Hematopoietic multipotent progenitor cell treated with erythropoietin and hydrocortisone succinate and interleukin-3 and kit ligand, for 4 days (in vitro differentiated cells): ENCODE measurements at regions not wholly inside any gene's neighbourhood (a gene's known extent, or its start where the extent isn't known, plus 50 kb on each side); places are given as distances from the start of the nearest gene placed in this dataset.
"Not testable (repeated sequence)": the region's sequence is repeated elsewhere in the genome, so short reads cannot be mapped to it uniquely, and the experiment has no call there.

Source experiments
- DNase-seq: peaks from one replicate; pipeline ENCODE4 v3.0.0-alpha.2; 2015

DNA sequence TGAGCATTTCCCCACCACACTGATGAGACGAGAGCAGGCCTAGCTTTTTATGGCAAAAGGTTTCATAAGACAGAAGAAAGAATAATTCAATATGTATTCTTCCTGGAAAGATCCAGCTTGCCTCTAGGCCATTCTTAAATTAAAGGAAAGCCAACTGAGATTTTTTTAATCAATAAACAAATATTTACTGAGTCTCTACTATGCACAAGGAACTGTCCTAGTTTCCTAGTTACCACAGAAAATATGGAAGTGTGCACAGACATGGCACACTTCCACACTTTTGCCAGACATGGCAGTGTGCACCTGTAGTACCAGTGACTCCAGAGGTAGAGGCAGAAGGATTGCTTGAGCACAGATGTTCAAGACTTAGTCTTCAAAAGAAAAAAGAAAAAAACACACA lies 281.0 kb downstream of the CETN3 start:
- DNase-seq: no peak

DNA sequence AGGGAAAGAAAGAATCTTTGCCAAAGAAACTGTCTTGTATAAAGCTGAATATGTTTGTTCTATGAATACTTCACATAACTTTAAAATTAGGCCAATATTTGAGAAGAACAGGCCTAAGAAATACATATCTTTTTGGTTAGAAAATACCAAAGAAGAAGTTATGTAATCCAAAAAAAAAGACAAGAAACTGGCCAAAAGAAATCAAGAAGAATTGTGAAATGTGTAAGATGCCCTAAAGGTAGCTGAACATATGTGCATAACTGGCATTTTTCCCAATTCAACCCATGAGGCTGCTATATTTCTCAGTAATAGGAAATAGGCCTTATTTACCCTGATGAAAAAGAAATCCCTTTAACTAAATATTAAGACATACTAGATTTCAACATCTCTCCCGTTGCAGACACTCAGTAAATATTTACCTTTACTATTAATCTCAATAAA lies 290.0 kb downstream of the CETN3 start:
- DNase-seq: no peak

DNA sequence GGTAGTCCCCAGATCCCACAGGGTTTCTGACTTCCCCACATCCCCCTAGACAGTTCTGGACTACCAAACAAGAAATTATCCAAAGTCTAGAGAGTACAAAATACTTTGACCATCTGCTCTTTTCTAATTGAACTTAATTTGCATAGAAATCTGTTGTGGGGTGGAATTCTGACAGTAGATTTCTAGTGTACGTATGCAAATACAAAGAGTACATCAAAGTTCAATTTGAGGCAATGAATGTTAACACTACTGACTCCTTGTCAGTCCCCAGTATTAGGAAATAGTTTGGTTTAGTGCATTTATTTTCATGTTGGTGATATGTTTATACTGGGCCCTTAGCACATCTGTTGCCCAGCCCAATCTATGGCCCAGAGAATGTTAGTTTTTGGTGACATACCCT lies 292.6 kb downstream of the CETN3 start:
- no peak for DNase-seq

DNA sequence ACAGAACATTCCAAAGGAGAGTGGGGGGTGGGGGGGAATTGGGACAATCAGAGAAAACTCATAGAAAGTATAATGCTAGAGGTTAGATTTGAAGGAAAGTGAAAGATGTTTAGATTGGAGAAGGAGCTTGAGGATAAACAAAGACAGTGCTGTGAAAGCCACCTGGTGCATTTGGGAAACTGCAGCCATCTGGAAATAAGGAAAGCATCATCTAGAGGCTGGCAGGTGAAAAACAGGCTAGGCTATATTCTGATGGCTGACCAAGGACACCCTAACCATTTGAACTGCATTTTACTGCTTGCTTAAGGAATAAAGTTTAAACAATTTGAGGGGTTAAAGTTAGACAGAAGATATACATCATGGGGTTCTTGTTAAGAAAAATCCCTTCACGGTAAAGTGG lies 296.4 kb downstream of the CETN3 start:
- DNase-seq: no peak

DNA sequence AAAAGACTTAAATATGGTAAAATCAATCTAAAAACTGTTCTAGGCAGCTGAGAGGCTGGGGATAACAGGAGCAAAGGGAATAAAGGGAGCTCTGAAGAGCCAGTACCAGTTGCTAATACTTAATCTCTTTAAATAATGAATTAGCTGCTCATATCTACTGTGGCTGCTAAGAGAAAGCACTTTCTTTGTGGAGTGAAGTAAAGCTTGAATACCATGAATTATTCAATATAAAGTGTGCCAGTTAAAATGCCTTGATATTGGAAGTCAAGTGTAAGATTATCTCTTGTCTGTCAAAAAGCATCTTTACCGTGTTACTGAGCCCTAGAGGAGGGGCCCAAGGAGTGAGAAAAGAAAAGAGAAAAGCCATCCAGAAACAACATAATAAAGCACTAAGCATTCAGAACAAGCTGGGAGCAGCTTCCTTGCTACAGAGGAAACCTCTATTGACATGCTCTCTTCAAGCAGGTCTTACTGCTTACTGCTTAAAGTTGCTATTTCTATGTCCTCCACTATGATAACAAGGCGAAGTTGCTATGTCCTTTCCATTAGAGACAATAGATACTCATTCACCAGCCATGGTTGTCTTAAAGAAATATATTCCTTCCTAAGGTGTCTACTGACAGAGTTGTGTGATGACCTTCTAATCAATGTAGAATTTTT lies 297.4 kb downstream of the CETN3 start:
- DNase-seq: no peak

DNA sequence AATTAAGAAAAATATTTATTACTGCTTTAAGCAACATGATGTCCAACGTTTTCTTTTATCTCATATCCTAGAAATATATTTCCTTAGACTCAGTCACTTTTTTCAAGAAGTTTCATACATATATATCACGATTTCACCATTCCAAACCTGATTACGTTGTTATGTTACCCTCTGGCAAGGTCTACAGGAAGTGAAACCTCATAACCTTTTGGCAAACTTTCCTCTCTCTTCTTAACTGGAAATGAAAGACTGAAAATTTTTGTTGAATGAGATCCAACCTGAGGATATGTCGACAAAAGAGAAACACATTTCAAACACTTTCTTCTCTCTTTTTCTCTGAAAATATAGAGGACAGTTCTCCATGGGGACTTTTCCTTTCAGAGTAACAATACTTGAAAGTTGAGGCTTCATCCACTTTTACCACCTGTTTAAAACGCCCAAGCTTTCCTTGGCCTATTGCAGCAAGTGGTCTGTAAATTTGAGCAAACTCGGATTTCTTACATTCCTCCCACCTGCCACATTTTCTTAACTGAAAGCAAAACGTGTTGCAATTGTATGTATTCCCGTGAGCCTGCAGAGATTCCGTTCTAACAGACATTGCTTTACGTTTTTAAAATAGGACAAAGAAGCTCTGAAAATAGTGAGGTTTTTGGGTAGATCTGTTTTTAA lies 298.1 kb downstream of the CETN3 start:
- DNase-seq: no peak

DNA sequence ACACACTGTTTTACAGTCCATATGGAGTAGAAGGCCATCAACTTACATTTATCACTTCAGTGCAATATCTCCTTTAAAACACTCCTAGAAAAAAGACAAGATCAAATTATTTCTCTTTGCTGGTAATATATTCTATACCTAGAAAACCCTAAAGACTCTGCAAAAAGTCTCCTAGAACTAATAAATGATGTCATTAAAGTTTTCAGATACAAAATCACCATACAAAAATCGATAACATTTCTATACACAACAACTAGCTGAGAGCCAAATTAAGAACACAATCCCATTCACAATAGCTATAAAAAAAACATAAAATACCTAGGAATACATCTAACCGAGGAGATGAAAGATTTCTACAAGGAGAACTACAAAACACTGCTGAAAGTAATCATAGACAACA lies 300.3 kb downstream of the CETN3 start:
- no peak for DNase-seq

DNA sequence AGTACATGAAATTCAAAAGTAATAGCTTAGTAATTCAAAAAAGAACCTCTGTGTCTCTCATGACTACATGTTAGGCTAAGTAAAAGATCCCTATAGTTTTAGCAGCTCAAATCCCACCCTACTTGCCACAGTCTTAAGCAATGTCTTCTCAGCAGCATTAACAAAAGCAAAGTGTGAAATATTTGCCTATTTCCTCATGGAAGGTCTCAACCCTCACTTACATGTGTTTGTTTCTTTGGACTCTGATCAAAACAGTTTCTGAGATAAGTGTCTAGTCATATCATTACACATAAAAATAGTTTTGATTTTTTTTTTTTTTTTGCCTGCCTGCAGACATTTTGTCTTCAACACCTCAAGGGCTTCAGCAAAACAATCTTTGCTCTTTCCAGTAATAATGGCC lies 310.5 kb downstream of the CETN3 start:
- DNase-seq: no peak

DNA sequence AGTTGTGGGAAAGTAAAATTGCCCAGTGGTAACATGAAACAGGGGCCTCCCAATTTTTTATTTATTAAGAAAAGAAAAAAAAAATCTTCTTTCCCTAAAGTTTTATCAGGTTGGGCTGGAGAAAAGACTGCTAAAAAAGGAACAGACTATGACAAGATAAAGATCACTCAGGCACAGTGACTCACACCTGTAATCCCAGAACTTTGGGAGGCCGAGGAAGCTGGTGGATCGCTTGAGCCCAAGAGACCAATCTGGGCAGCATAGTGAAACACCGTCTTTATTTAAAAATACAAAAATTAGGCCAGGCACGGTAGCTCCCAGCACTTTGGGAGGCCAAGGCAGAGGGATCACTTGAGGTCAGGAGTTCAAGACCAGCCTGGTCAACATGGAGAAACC lies 312.5 kb downstream of the CETN3 start:
- no peak for DNase-seq

DNA sequence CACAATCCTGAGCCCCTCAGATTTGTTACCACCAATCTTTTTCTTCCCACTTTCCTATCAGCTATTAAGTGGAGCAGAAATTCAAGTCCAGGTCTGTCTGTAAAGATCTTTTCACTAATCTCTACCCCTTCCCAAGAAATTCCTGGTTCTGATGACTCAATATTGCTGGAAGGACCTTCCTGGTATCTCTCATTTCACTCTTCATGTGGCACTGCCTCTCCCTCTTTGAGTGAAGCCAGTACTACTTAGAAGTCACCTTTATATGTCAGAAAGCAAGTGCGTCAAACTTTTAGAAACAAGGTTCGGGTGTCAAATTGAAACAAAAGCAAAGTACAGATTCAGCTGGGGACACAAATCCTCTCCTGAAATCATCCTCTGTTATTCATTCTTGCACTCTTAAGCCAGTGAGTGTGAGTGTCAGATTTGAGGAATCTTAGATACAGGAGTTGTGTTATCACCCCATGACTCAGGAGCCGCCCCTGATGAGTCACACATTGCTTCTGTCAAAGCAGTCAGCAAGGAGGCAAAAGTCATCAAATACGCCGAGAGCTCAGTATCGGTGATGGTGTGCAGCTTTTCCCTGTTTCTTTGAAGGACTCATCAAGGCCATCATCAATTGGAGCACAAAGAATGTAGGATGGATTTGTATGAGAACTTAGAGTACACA lies 313.0 kb downstream of the CETN3 start:
- no peak for DNase-seq

DNA sequence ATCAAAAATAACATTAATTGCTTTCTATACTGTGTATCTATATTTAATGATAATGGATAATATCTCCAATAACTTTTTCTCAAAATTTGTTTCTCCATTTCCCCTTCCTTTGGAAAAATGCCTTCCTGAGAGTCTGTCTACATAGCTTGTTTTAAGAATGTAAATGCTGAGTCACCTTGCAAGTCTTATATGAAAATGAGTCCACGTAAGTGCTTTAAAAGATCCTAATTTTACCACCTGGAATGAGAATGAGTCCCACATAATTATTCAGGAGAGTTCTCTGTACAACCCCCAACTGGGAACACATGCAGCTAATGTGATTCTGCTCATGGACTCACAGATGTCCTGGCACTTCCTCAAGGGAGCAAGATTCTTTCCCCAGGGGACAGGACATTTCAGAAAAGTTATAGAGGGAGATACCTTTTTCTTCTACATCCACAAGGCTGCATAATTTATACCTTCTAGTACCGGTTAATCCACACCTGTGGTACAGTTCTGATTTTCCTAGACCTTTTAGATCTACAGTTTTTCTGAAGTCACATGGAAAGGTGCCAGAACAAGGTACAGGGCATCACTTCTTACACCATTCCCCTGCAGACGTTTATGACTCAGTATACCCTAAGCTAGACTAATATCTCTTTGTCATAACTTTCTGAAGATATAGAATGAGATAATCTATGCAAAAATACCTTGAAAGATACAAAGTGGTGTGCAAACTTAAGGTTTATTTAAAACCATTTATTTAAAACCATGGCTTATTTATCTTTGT lies 314.1 kb downstream of the CETN3 start:
- DNase-seq: no peak

DNA sequence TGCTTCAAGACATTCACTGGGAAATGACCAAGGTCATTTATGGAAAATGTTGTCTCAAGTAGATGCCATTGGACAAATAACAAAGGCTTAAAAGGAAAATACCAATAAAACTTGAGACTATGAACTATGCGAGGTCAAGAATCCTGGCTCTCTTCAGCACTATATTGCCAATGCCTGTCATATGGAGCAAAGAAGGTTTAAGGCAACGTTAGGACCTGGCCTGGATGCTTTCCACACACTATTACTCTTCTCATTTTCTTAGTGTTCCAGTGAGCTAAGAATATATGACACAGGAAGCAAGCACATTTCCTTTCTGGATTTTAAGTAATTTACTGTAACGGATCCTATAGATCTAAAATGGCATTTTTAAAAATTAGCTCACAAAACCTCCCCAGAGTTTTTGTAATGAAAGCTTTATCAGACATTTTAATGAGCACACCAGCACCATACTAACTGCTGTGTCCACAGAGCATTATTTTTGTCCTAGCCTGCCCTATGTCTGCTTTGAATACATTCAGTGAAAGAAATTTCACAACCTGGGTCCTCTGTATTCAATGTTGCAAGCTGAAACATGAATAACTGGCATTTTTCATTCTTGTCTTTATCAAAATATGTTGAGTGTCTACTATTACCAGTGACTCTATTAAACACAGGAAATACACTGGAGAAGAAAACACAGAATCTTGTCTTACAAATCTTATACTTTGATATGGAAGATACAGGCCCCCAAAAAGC lies 315.6 kb downstream of the CETN3 start:
- DNase-seq: no peak

DNA sequence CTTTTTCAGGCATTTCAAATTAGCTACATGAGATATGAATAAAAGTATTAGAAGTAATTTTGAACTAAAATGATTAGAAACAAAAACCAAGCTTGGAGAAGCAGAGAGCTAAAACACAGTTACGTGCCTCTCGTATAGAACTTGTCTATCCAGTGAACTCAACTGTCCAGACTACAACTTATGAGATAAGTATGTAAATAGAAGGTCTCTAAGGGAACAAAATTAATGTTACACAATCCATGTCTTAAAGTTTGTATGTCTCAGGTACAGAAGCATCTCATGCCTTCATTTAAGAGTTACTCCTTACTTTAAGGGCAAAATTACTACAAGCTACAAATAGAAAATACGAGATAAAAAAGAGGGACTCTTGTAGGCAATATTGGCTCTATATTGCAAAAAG lies 316.8 kb downstream of the CETN3 start:
- DNase-seq: no peak

DNA sequence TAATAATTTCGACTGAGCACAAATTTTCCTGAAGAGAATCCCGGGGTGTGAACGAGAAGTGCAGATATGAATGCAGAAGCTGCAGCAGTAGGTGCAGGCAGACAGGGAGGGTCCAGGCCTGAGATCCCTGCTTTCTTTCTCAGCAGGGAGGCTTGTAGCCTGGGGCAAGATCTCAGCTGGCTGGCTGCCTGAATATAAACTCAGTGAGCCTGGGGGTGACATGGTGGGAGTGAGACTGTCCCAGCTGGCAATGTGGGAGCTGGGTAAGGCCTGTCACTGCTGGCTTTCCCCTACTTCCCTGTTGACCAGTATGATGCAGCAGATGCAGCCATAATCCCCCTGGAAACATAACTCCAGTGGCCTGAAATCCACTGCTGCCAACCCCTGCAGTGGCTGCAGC lies 325.2 kb downstream of the CETN3 start:
- no peak for DNase-seq

DNA sequence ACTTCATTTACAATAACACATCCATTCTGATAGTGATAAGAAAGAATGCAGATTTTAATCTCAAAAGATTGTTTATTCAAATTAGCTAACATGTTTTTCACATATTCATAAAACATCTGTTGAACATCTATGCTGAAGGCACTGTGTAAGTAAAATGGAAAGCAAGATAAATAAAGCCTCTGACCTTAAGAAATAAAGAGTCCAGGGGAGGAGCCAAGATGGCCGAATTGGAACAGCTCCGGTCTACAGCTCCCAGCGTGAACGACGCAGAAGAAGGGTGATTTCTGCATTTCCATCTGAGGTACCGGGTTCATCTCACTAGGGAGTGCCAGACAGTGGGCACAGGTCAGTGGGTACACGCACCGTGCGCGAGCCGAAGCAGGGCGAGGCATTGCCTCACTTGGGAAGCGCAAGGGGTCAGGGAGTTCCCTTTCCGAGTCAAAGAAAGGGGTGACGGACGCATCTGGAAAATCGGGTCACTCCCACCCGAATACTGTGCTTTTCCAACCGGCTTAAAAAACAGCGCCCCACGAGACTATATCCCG lies 336.5 kb downstream of the CETN3 start:
- DNase-seq: not testable (repeated sequence)

DNA sequence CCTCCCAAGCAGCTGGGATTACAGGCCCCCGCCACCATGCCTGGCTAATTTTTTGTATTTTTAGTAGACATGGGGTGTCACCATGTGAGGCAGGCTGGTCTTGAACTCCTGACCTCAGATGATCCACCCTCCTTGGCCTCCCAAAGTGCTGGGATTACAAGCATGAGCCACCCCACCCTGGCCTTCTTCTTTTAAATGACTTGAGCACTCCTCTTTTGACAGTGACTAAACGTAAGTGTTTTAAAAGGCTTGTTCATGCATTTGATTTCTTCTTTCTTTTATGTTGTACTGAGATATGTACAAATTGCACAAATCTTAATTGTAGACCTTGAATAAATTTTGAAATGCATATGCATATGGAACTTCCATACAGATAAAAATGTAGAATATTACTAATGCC lies 337.9 kb downstream of the CETN3 start:
- DNase-seq: no peak

DNA sequence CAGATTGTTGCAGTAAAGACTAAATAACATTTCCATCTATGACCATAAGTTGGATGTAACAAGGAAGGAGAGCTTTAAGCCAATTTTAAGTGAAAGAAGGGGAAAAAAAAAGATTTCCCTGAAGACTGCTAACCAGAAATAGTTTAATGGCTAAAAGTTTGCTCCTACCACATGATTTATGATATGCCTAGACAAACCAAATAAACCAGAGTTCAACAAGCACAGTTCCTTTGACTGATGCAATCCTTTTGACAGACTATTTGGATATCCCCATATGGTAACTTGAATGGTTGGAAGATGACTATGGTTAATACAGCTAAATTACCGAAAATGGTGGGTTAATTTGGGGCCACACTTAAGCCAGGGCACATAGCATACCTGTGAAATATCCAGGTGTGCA lies 338.5 kb downstream of the CETN3 start:
- no peak for DNase-seq

DNA sequence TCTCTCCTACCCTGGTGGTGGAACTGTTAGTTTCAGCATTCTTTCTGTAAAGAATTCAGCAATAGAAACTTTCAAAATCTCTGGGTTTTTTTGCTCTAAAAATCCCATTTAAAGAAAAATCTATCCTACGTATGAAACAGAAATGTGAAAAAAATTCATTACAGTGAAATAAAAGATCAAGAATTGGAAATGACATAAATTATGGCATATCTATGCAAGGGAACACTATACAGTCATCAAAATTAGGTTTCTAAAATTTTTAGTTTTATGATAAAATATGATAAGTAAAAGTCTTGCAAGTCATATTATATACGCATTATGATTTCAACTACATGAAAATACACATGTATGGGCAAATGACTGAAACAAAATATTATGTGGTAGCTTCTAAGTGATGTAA lies 342.6 kb downstream of the CETN3 start:
- DNase-seq: no peak

DNA sequence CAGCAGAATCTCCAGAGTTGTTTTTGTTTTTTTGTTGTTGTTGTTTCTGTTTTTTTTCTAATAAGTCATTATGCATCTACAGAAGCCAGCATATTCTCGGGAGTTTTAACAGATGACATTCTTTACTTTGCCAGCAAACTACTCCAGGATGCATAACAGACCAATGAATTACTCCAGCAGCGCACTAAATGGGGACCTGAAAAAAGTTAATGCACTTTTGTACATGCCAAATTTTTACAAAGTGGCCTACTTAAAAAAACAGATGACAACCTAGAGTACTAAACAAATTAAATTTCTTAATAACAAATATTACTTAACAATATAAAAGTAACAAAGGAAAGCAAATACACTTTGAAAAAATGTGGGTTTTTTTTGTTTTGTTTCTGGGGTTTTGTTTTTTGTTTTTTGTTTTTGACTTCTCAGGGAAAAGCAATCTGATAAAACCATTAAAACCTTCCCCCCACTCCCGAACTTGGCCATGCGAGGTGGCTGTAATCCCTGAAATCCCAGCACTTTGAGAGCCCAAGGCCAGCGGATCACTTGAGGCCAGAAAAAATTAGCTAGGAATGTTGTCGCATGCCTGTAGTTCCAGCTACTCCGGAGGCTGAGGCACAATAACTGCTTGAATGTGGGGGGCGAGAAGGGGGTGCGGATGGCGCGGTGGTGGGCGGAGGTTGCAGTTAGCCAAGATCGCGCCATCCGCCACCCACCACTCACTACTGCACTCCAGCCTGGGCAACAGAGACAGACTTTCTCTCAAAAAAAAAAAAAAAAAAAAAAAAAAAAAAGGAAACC lies 352.4 kb downstream of the CETN3 start:
- no peak for DNase-seq

DNA sequence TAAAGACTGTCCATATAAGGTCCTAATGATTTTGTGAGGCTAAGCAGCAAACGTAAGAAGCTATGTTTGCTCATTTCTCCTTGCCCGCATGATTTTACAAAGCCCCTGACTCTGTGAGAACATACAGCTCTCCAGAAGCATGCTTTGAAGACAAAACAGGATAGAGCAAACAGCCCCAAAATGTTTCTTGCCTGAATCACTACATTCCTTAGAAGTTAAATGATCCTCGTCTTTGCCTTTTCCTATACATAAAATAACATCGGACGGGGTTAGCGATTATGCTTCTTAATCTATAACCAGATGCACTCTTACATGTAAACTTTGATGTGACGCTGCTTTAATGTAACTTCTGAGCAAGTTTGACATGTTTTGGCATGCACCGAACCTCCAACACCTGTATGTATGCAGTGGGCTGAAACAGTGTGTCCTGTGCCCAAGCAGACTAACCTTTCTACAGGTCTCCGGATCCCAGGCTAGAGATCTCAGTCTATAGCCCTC lies 353.7 kb downstream of the CETN3 start:
- DNase-seq: no peak

DNA sequence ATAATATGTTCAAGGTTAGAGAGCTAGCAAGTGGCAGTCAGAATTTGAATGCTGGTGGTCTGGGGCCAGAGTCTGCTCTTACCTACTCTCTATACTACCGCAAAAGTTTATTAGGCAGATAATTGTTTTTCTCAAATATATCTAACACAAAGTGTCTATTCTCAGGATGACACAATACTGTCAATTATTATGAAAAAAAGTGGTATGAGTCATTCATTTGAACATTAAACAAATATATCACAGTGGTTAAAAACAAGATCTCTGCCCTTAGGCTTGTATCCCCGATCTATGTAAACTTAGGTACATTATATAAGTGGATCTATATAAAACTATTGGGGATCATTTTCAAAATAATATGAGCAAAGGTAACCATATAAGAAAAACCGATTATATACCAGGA lies 354.9 kb downstream of the CETN3 start:
- no peak for DNase-seq

DNA sequence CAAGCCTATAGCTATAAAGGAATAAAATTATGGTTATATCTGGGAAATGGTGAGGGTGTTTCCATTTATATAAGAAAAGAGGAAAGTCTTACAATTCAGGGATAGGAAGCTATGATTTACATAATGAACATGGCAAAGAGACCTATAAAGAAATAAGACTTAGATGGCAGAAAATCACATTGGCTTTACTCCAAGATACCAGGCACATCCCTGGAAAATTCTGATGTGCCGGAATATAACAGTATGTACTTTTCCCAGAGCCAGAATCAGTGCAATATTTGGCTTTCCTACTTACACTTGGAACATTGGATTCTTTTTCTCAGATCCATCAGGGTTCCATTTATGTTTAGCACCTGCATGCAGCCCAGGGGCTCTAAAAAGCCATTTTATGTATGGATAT lies 357.8 kb downstream of the CETN3 start:
- DNase-seq: no peak
